ENCODE measurements at regions not wholly inside any gene's neighbourhood (a gene's known extent, or its start where the extent isn't known, plus 50 kb on each side); places are given as distances from the start of the nearest gene placed in this dataset.
"Not testable (repeated sequence)": the region's sequence is repeated elsewhere in the genome, so short reads cannot be mapped to it uniquely, and the experiment has no call there.

GRCh38 chr2:122720822-122721221 lies 965.4 kb downstream of the TSN start:
- CTCF ChIA-PET, POLR2A ChIA-PET: not testable (repeated sequence)

- ChIA-PET CTCF (no interaction called here), POLR2A (no interaction called here)
Measured at GRCh38 chr2:122734766-122735424, 979.4 kb downstream of the TSN start.

- CTCF ChIA-PET: no interaction called here
- POLR2A ChIA-PET: no interaction called here
Measured at GRCh38 chr2:122736279-122736678, 980.8 kb downstream of the TSN start.

GRCh38 chr2:122737429-122738077 lies 982.1 kb downstream of the TSN start:
- POLR2A ChIA-PET: no interaction called here
- CTCF ChIA-PET: no interaction called here

GRCh38 chr2:122739732-122740593 lies 984.5 kb downstream of the TSN start:
- ChIA-PET POLR2A (no interaction called here), CTCF (no interaction called here)

- POLR2A ChIA-PET: no interaction called here
- CTCF ChIA-PET: interaction anchor here (0.7 kb wide), 1 partner anchor 30 kb away, joined by 6 read pairs; no protein-coding TSS in a partner anchor
Measured at GRCh38 chr2:122740594-122740948, 985.1 kb downstream of the TSN start.

GRCh38 chr2:122741403-122741802 lies 986.0 kb downstream of the TSN start:
- ChIA-PET POLR2A (no interaction called here), CTCF (no interaction called here)

- POLR2A ChIA-PET: no interaction called here
- CTCF ChIA-PET: no interaction called here
Measured at GRCh38 chr2:122743021-122743675, 987.7 kb downstream of the TSN start.

- CTCF ChIA-PET: no interaction called here
- POLR2A ChIA-PET: no interaction called here
Measured at GRCh38 chr2:122745603-122746002, 990.2 kb downstream of the TSN start.

- CTCF ChIA-PET: no interaction called here
- POLR2A ChIA-PET: no interaction called here
Measured at GRCh38 chr2:122747670-122748069, 992.2 kb downstream of the TSN start.

GRCh38 chr2:122748552-122749011 lies 993.1 kb downstream of the TSN start:
- POLR2A ChIA-PET: no interaction called here

GRCh38 chr2:122749405-122749804 lies 994.0 kb downstream of the TSN start:
- ChIA-PET CTCF (no interaction called here), POLR2A (no interaction called here)

More at GRCh38 chr2:122748552-122749011, 993.1 kb downstream of the TSN start:
- CTCF ChIA-PET: no interaction called here

GRCh38 chr2:122750095-122750494 lies 994.6 kb downstream of the TSN start:
- ChIA-PET POLR2A (no interaction called here), CTCF (no interaction called here)

- ChIA-PET CTCF (no interaction called here), POLR2A (no interaction called here)
Measured at GRCh38 chr2:122750808-122751207, 995.4 kb downstream of the TSN start.

- POLR2A ChIA-PET: no interaction called here
- CTCF ChIA-PET: no interaction called here
Measured at GRCh38 chr2:122753336-122753735, 997.9 kb downstream of the TSN start.

- ChIA-PET POLR2A (no interaction called here), CTCF (no interaction called here)
Measured at GRCh38 chr2:122754561-122754960, 999.1 kb downstream of the TSN start.

GRCh38 chr2:122755281-122755780 lies 999.9 kb downstream of the TSN start:
- CTCF ChIA-PET: no interaction called here
- POLR2A ChIA-PET: no interaction called here

GRCh38 chr2:122758967-122759366 lies 1003.5 kb downstream of the TSN start:
- ChIA-PET POLR2A (no interaction called here), CTCF (no interaction called here)

GRCh38 chr2:122764014-122764413 lies 1008.6 kb downstream of the TSN start:
- POLR2A ChIA-PET: no interaction called here
- CTCF ChIA-PET: no interaction called here

- CTCF ChIA-PET: no interaction called here
- POLR2A ChIA-PET: no interaction called here
Measured at GRCh38 chr2:122780251-122780650, 1024.8 kb downstream of the TSN start.

- ChIA-PET POLR2A (no interaction called here), CTCF (no interaction called here)
Measured at GRCh38 chr2:122794100-122794499, 1038.6 kb downstream of the TSN start.

Measured in activated CD8-positive, alpha-beta memory T cell treated with anti-CD3 and anti-CD28 coated beads for 36 hours (primary cell).